T-helper 1 cell (primary cell): ENCODE measurements at regions not wholly inside any gene's neighbourhood (a gene's known extent, or its start where the extent isn't known, plus 50 kb on each side); places are given as distances from the start of the nearest gene placed in this dataset.
"Not testable (repeated sequence)": the region's sequence is repeated elsewhere in the genome, so short reads cannot be mapped to it uniquely, and the experiment has no call there.

ENCODE experiments used
- DNase-seq, 5 donors: peaks; one replicate each; pipeline ENCODE4 v3.0.0-alpha.2; 2012 to 2020

GRCh38 chr2:118791483-118791882 is 56.0 kb downstream of the EN1 start:
- no peak for DNase-seq

- DNase-seq, result no peak
Observed at GRCh38 chr2:118786746-118787145, 60.7 kb downstream of the EN1 start.

- no peak for DNase-seq
Observed at GRCh38 chr2:118784860-118785259, 62.6 kb downstream of the EN1 start.

GRCh38 chr2:118779362-118779761 is 68.1 kb downstream of the EN1 start:
- DNase-seq, result no peak

- peak in 1 of 5 donors; percentile 4 for DNase-seq
Observed at GRCh38 chr2:118774458-118775133, 72.9 kb downstream of the EN1 start.

GRCh38 chr2:118773826-118774225 is 73.6 kb downstream of the EN1 start:
- no peak for DNase-seq

- DNase-seq, result no peak
Observed at GRCh38 chr2:118772487-118773200, 74.8 kb downstream of the EN1 start.

- no peak for DNase-seq
Observed at GRCh38 chr2:118769707-118770400, 77.6 kb downstream of the EN1 start.

GRCh38 chr2:118766871-118767270 is 80.6 kb downstream of the EN1 start:
- no peak for DNase-seq

GRCh38 chr2:118764855-118765254 is 82.6 kb downstream of the EN1 start:
- no peak for DNase-seq

GRCh38 chr2:118763797-118764196 is 83.7 kb downstream of the EN1 start:
- DNase-seq, result no peak

- DNase-seq, result no peak
Observed at GRCh38 chr2:118762290-118762689, 85.2 kb downstream of the EN1 start.

GRCh38 chr2:118761771-118762170 is 85.7 kb downstream of the EN1 start:
- no peak for DNase-seq

GRCh38 chr2:118755901-118756300 is 91.5 kb downstream of the EN1 start:
- no peak for DNase-seq

GRCh38 chr2:118755384-118755783 is 92.1 kb downstream of the EN1 start:
- no peak for DNase-seq

GRCh38 chr2:118752762-118753429 is 94.6 kb downstream of the EN1 start:
- DNase-seq, result no peak

GRCh38 chr2:118750959-118751565 is 96.4 kb downstream of the EN1 start:
- DNase-seq, result no peak

GRCh38 chr2:118748245-118748885 is 99.1 kb downstream of the EN1 start:
- no peak for DNase-seq

GRCh38 chr2:118747637-118748036 is 99.8 kb downstream of the EN1 start:
- DNase-seq, result no peak

- DNase-seq, result no peak
Observed at GRCh38 chr2:118747066-118747465, 100.4 kb downstream of the EN1 start.

- DNase-seq, result not testable (repeated sequence)
Observed at GRCh38 chr2:118744682-118745181, 102.7 kb downstream of the EN1 start.
